H9 (cell line): ENCODE measurements at regions not wholly inside any gene's neighbourhood (a gene's known extent, or its start where the extent isn't known, plus 50 kb on each side); places are given as distances from the start of the nearest gene placed in this dataset.
A peak's percentile ranks its signal among the peaks of the same experiment; 100 is the strongest.

Experiments used
- DNase-seq: peaks from one replicate; pipeline ENCODE4 v3.0.0-alpha.2; 2017
- H2AFZ ChIP-seq: one replicate; pipeline ENCODE4 v1.6.1; 2013; ENCODE audit warnings: mild to moderate bottlenecking, low read length, control low read depth, moderate library complexity
- H2AK5ac ChIP-seq: 2 replicates; pipeline ENCODE4 v1.6.1; 2013; ENCODE audit warnings: low read length, control low read depth, mixed read lengths; ENCODE audit not compliant: insufficient read length
- H2BK120ac ChIP-seq: one replicate; pipeline ENCODE4 v1.6.1; 2013; ENCODE audit warnings: low read depth, mild to moderate bottlenecking, low read length, control low read depth, inconsistent platforms; ENCODE audit not compliant: poor library complexity, severe bottlenecking
- H2BK12ac ChIP-seq: 2 replicates; pipeline ENCODE4 v1.6.1; 2013; ENCODE audit warnings: low read length, control low read depth, mixed read lengths, low read depth; ENCODE audit not compliant: insufficient read length
- H2BK15ac ChIP-seq: 2 replicates; pipeline ENCODE4 v1.6.1; 2013; ENCODE audit warnings: low read depth, low read length, control low read depth
- H2BK20ac ChIP-seq: one replicate; pipeline ENCODE4 v1.6.1; 2013; ENCODE audit warnings: low read depth, mild to moderate bottlenecking, low read length, control low read depth, inconsistent platforms; ENCODE audit not compliant: poor library complexity, severe bottlenecking
- H2BK5ac ChIP-seq: 2 replicates; pipeline ENCODE4 v1.6.1; 2013; ENCODE audit warnings: low read length, control low read depth, mixed read lengths; ENCODE audit not compliant: insufficient read length
- H3K14ac ChIP-seq: 2 replicates; pipeline ENCODE4 v1.6.1; 2013; ENCODE audit warnings: low read length, control low read depth; ENCODE audit not compliant: insufficient read depth
- H3K18ac ChIP-seq: 2 replicates; pipeline ENCODE4 v1.6.1; 2013; ENCODE audit warnings: low read depth, mild to moderate bottlenecking, mixed read lengths, low read length, control low read depth; ENCODE audit not compliant: insufficient read length
- H3K23ac ChIP-seq: 2 replicates; pipeline ENCODE4 v1.6.1; 2013; ENCODE audit warnings: low read length, control low read depth, mixed read lengths, low read depth; ENCODE audit not compliant: insufficient read length
- H3K23me2 ChIP-seq: 2 replicates; pipeline ENCODE4 v1.6.1; 2013; ENCODE audit warnings: low read depth, mild to moderate bottlenecking, mixed read lengths, low read length, control low read depth; ENCODE audit not compliant: insufficient read length, poor library complexity, severe bottlenecking
- H3K27ac ChIP-seq: 2 replicates; pipeline ENCODE4 v1.5.1; 2013; ENCODE audit warnings: low read length, control low read depth, mixed read lengths, low read depth; ENCODE audit not compliant: insufficient read length
- H3K27me3 ChIP-seq: 2 replicates; pipeline ENCODE4 v1.6.1; 2013; ENCODE audit warnings: low read length, control low read depth, inconsistent platforms; ENCODE audit not compliant: insufficient read depth
- H3K4ac ChIP-seq: 2 replicates; pipeline ENCODE4 v1.6.1; 2013; ENCODE audit warnings: low read depth, mild to moderate bottlenecking, control low read depth, inconsistent platforms, low read length, moderate library complexity
- H3K4me1 ChIP-seq: 2 replicates; pipeline ENCODE4 v1.6.1; 2013; ENCODE audit warnings: low read length, control low read depth, inconsistent platforms; ENCODE audit not compliant: insufficient read depth
- H3K4me2 ChIP-seq: 2 replicates; pipeline ENCODE4 v1.6.1; 2013; ENCODE audit warnings: low read length, control low read depth, mixed read lengths; ENCODE audit not compliant: insufficient read length, insufficient read depth
- H3K56ac ChIP-seq: 2 replicates; pipeline ENCODE4 v1.6.1; 2013; ENCODE audit warnings: low read depth, mild to moderate bottlenecking, mixed read lengths, low read length, control low read depth; ENCODE audit not compliant: insufficient read length
- H3K79me1 ChIP-seq: 2 replicates; pipeline ENCODE4 v1.6.1; 2013; ENCODE audit warnings: low read depth, mild to moderate bottlenecking, moderate library complexity, low read length, control low read depth, inconsistent platforms; ENCODE audit not compliant: insufficient read depth, poor library complexity, severe bottlenecking
- H3K79me2 ChIP-seq: 2 replicates; pipeline ENCODE4 v1.6.1; 2013; ENCODE audit warnings: low read length, control low read depth, inconsistent platforms; ENCODE audit not compliant: insufficient read depth
- H3K9ac ChIP-seq: 2 replicates; pipeline ENCODE4 v1.6.1; 2013; ENCODE audit warnings: low read length, control low read depth, mixed read lengths; ENCODE audit not compliant: insufficient read length; ENCODE audit errors: extremely low read depth
- H3K9me3 ChIP-seq: one replicate; pipeline ENCODE4 v1.6.1; 2013; ENCODE audit warnings: low read depth, low read length, inconsistent platforms; ENCODE audit not compliant: control insufficient read depth
- H3T11ph ChIP-seq: one replicate; pipeline ENCODE4 v1.6.1; 2013; ENCODE audit warnings: mild to moderate bottlenecking, low read length, control low read depth, inconsistent platforms
- H4K20me1 ChIP-seq: one replicate; pipeline ENCODE4 v1.6.1; 2013; ENCODE audit not compliant: control insufficient read depth, insufficient read length, insufficient read depth
- H4K5ac ChIP-seq: 2 replicates; pipeline ENCODE4 v1.6.1; 2013; ENCODE audit warnings: low read depth, mild to moderate bottlenecking, mixed read lengths, low read length, control low read depth; ENCODE audit not compliant: insufficient read length
- H4K8ac ChIP-seq: replicated peaks from 2 replicates; pipeline ENCODE4 v1.6.1; 2013; ENCODE audit warnings: low read length, control low read depth, mixed read lengths, low read depth; ENCODE audit not compliant: insufficient read length
- H4K91ac ChIP-seq: 2 replicates; pipeline ENCODE4 v1.6.1; 2013; ENCODE audit warnings: low read depth, mild to moderate bottlenecking, moderate library complexity, mixed read lengths, low read length, control low read depth; ENCODE audit not compliant: insufficient read length
- H3K27ac Mint-ChIP-seq, 3 experiments: 2 replicates in 2 of 3; 3 replicates in 1 of 3; pipeline ENCODE4 v1.8.0; 2020 to 2021; ENCODE audit warnings: mixed read lengths in 3 of 3, mild to moderate bottlenecking in 1 of 3, moderate library complexity in 1 of 3
- H3K27me3 Mint-ChIP-seq: 2 replicates; pipeline ENCODE4 v1.8.0; 2021; ENCODE audit warnings: low read depth, mild to moderate bottlenecking, moderate library complexity, mixed read lengths
- H3K36me3 Mint-ChIP-seq, 3 experiments: 2 replicates in 2 of 3; 3 replicates in 1 of 3; pipeline ENCODE4 v1.8.0; 2020 to 2021; ENCODE audit warnings: low read depth in 3 of 3, mixed read lengths in 3 of 3; ENCODE audit not compliant: insufficient read depth in 1 of 3
- H3K4me1 Mint-ChIP-seq, 2 experiments: 2 replicates each; pipeline ENCODE4 v1.8.0; 2020; ENCODE audit warnings: mixed read lengths in 2 of 2
- H3K4me3 Mint-ChIP-seq, 2 experiments: 2 replicates in 1 of 2; 3 replicates in 1 of 2; pipeline ENCODE4 v1.8.0; 2020 to 2021; ENCODE audit warnings: mild to moderate bottlenecking in 2 of 2, mixed read lengths in 2 of 2, moderate library complexity in 1 of 2
- H3K9me3 Mint-ChIP-seq, 2 experiments: 2 replicates in 1 of 2; 3 replicates in 1 of 2; pipeline ENCODE4 v1.8.0; 2020; ENCODE audit warnings: mild to moderate bottlenecking in 2 of 2, mixed read lengths in 2 of 2, moderate library complexity in 1 of 2
- WGBS: extraction: QIAGEN DNeasy Blood & Tissue Kit; methylation state at CpG from one replicate; pipeline ENCODE4 v1.1.7; 2013; ENCODE audit warnings: missing lambda C conversion rate, low lambda C conversion rate, mixed read lengths; ENCODE audit not compliant: insufficient read length; ENCODE audit errors: extremely low coverage; 5-methylcytosine and 5-hydroxymethylcytosine counted together
- TF ChIP-seq, protein P1 (sequence below): fragments of 200-600 bp; sonication (generic); conservative IDR thresholded peaks from 3 replicates; pipeline ENCODE4 v1.8.0; 2021; ENCODE audit warnings: antibody characterized with exemption, mild to moderate bottlenecking

DNA sequence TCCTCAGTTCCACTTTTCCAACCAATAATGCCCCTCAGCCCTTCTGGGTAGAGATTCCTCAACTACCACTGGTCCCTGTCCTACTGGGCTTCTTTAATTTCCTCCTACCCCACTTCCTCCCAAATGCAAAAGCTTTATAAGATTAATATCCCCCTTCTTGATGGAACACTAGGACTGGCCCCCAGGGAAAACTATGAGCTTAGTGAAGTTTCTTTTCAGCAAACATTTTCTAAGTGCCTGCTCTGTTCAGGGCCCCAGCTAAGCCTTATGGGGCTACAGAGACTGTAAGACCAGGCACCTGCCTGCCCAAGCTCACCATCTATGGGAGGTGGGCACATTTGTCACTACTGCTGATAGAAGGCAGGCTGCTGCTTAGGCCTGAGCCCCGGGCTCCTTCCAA, 79.4 kb downstream of the RPLP1 start:
- no peaks in the 10 kb centered on the region for H3K9me3 Mint-ChIP-seq
- no peak overlapping the region; a peak in 1 of 5 replicates for H3K4me3 Mint-ChIP-seq
- Histone ChIP-seq H3K79me2 (no peaks in the 10 kb centered on the region), H3K4ac (no peak overlapping the region), H3K4me1 (peaks cover 10% of the 10 kb centered on the region; the same call in 1 of the 2 replicates), H3K27ac (no peak overlapping the region), H3K23ac (no peak overlapping the region), H4K20me1 (no peaks in the 10 kb centered on the region), H3K23me2 (no peaks in the 10 kb centered on the region), H2AK5ac (no peak overlapping the region), H2BK20ac (no peak overlapping the region), H2BK5ac (no peak overlapping the region), H3K79me1 (no peaks in the 10 kb centered on the region), H4K8ac (no peak overlapping the region), H3K9me3 (no peaks in the 10 kb centered on the region), H2BK12ac (no peak overlapping the region), H4K91ac (no peak overlapping the region), H3K56ac (no peak overlapping the region), H2AFZ (no peak overlapping the region), H3K14ac (no peak overlapping the region), H3K9ac (no peak overlapping the region), H2BK120ac (no peak overlapping the region), H4K5ac (no peak overlapping the region), H3T11ph (no peak overlapping the region), H2BK15ac (no peak overlapping the region), H3K18ac (no peak overlapping the region), H3K27me3 (no peaks in the 10 kb centered on the region), H3K4me2 (no peak overlapping the region)
- no CpG with 5 or more reads among the region's 1 CpG for WGBS
- no peak for DNase-seq
- H3K4me1 Mint-ChIP-seq: peaks cover 23 to 59% of the 10 kb centered on the region in 2 experiments
- TF ChIP-seq, protein P1, sequence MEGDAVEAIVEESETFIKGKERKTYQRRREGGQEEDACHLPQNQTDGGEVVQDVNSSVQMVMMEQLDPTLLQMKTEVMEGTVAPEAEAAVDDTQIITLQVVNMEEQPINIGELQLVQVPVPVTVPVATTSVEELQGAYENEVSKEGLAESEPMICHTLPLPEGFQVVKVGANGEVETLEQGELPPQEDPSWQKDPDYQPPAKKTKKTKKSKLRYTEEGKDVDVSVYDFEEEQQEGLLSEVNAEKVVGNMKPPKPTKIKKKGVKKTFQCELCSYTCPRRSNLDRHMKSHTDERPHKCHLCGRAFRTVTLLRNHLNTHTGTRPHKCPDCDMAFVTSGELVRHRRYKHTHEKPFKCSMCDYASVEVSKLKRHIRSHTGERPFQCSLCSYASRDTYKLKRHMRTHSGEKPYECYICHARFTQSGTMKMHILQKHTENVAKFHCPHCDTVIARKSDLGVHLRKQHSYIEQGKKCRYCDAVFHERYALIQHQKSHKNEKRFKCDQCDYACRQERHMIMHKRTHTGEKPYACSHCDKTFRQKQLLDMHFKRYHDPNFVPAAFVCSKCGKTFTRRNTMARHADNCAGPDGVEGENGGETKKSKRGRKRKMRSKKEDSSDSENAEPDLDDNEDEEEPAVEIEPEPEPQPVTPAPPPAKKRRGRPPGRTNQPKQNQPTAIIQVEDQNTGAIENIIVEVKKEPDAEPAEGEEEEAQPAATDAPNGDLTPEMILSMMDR: no peak
- no peaks in the 10 kb centered on the region for H3K27me3 Mint-ChIP-seq
- no peaks in the 10 kb centered on the region for H3K36me3 Mint-ChIP-seq
- H3K27ac Mint-ChIP-seq: 0 out of 7 replicates have a peak overlapping the region, but pooled peaks of 1 of the 3 experiments have one; percentile 58
